ENCODE measurements at regions not wholly inside any gene's neighbourhood (a gene's known extent, or its start where the extent isn't known, plus 50 kb on each side); places are given as distances from the start of the nearest gene placed in this dataset.

DNA sequence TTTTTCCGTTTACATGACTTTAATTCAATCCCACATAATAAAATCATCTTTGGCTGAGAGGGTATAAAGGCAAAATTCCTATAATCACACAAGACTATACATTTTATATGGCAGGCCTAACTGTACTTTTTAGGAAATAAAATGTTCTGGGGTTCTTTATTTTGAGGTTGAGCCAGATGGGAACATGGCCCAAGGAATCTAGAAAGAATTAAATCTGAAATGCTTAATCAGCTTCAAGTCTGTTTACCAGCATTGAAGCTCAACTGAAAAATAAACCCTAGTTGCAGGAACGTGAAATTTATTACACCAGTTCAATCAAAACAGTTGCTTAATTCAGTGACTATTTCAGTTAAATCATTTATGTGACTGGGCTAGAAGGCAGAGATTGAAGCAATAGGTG, 191.0 kb upstream of the BTG1 start:
- intact Hi-C loops (cut with DNase I; ENCODE audit: low total_unique reads), result no loop called here
- no peak overlapping the region for H3K27ac ChIP-seq
- DNase-seq, result no peak
- peaks cover 0 to 4% (median 2%) of the 10 kb centered on the region in 4 donors for H3K4me1 ChIP-seq
- TF ChIP-seq, protein P1, sequence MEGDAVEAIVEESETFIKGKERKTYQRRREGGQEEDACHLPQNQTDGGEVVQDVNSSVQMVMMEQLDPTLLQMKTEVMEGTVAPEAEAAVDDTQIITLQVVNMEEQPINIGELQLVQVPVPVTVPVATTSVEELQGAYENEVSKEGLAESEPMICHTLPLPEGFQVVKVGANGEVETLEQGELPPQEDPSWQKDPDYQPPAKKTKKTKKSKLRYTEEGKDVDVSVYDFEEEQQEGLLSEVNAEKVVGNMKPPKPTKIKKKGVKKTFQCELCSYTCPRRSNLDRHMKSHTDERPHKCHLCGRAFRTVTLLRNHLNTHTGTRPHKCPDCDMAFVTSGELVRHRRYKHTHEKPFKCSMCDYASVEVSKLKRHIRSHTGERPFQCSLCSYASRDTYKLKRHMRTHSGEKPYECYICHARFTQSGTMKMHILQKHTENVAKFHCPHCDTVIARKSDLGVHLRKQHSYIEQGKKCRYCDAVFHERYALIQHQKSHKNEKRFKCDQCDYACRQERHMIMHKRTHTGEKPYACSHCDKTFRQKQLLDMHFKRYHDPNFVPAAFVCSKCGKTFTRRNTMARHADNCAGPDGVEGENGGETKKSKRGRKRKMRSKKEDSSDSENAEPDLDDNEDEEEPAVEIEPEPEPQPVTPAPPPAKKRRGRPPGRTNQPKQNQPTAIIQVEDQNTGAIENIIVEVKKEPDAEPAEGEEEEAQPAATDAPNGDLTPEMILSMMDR (IDR thresholded peaks at IDR 0.05), result no peak
- H3K36me3 ChIP-seq, result no peaks in the 10 kb centered on the region
- H3K9me3 ChIP-seq, result no peaks in the 10 kb centered on the region
- H3K4me3 ChIP-seq, result no peak overlapping the region
- H3K27me3 ChIP-seq, result no peaks in the 10 kb centered on the region

DNA sequence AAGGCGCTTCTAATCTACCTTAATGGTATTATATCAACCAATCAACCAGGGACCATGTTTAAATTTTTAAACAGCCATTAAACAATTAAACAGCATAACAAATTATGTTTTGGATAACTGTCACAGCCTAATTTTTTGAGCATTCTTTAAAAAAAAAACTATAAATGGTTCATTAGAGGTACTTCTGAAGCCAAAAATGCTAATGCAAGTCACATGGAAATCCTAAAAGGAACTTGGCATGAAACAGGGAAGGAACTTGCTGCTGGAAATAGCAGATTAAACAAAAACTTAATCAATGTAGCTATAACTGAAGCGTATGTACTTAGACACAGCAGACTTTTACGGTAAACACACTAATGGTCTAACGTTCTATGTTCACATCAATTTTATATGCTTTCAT, 190.2 kb upstream of the BTG1 start:
- Histone ChIP-seq H3K36me3 (no peaks in the 10 kb centered on the region), H3K27ac (no peak overlapping the region), H3K4me3 (no peak overlapping the region), H3K9me3 (no peaks in the 10 kb centered on the region), H3K4me1 (peaks cover 0 to 4% (median 2%) of the 10 kb centered on the region in 4 donors), H3K27me3 (no peaks in the 10 kb centered on the region)
- TF ChIP-seq, protein P1 (IDR thresholded peaks at IDR 0.05), result no peak
- no peak for DNase-seq
- intact Hi-C loops (cut with DNase I; ENCODE audit: low total_unique reads), result no loop called here

DNA sequence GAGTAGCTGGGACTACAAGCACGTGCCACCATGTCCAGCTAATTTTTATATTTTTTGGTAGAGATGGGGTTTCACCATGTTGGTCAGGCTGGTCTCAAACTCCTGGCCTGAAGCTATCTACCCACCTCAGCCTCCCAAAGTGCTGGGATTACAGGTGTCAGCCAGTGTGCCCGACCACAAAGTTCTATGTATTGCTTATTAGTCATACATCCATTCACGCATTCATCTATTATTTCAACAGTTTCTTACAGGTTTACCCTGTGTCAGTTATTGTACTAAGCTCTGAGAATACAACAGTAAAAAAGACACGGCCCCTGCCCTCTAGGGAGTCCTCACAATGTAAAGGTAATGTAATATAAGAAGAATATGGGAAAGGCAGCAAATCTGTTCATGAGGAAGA, 188.9 kb upstream of the BTG1 start:
- H3K4me1 ChIP-seq, result peaks cover 0 to 4% (median 2%) of the 10 kb centered on the region in 4 donors
- intact Hi-C loops (cut with DNase I; ENCODE audit: low total_unique reads), result no loop called here
- no peaks in the 10 kb centered on the region for H3K9me3 ChIP-seq
- H3K36me3 ChIP-seq, result no peaks in the 10 kb centered on the region
- no peak overlapping the region for H3K4me3 ChIP-seq
- no peak overlapping the region for H3K27ac ChIP-seq
- TF ChIP-seq, protein P1 (IDR thresholded peaks at IDR 0.05), result no peak
- H3K27me3 ChIP-seq, result no peaks in the 10 kb centered on the region
- no peak for DNase-seq

DNA sequence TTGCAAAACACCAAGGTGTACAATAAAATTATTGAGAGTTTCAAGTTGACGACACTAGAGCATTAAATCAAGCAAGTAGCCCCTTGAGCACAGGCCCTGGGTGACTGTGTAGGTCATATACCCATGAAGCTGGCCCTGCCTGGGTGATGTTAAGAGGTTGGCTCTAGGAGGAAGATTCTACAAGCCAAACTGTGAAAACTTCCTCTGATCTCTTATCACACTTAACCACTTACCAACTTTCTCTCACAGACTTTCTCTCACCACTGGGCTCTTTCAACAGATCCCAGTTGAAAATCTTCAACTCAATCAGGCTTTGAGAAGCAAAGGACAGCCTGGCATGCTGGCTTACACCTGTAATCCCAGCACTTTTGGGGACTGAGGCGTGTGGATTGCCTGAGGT, 186.9 kb upstream of the BTG1 start:
- intact Hi-C loops (cut with DNase I; ENCODE audit: low total_unique reads), result no loop called here
- H3K4me1 ChIP-seq, result no peaks in the 10 kb centered on the region
- no peak for DNase-seq
- no peaks in the 10 kb centered on the region for H3K9me3 ChIP-seq
- H3K4me3 ChIP-seq, result no peak overlapping the region
- H3K27ac ChIP-seq, result no peak overlapping the region
- no peaks in the 10 kb centered on the region for H3K27me3 ChIP-seq
- no peaks in the 10 kb centered on the region for H3K36me3 ChIP-seq
- TF ChIP-seq, protein P1 (IDR thresholded peaks at IDR 0.05), result no peak

DNA sequence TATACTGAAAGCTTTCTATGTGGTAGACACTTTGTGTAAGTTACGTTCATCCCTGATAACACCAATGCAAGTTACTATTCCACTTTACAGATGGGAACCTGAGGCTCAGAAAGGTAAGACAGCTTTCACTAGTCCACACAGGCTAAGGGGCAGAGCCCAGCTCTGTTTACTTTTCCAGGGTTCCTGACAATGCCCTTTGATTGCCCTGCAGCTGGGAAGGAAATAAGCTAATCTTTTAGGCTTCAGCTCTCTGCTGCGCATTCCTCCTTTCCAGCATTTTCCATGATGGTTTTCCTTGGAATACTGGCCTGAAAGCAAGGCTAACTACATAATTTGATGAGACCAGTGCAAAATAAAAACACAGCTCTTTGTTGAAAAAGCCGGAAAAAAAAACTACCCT, 185.7 kb upstream of the BTG1 start:
- no peak overlapping the region for H3K27ac ChIP-seq
- TF ChIP-seq, protein P1 (IDR thresholded peaks at IDR 0.05), result no peak
- H3K27me3 ChIP-seq, result no peaks in the 10 kb centered on the region
- intact Hi-C loops (cut with DNase I; ENCODE audit: low total_unique reads), result no loop called here
- no peaks in the 10 kb centered on the region for H3K9me3 ChIP-seq
- no peaks in the 10 kb centered on the region for H3K4me1 ChIP-seq
- DNase-seq, result no peak
- no peak overlapping the region for H3K4me3 ChIP-seq
- H3K36me3 ChIP-seq, result no peaks in the 10 kb centered on the region

DNA sequence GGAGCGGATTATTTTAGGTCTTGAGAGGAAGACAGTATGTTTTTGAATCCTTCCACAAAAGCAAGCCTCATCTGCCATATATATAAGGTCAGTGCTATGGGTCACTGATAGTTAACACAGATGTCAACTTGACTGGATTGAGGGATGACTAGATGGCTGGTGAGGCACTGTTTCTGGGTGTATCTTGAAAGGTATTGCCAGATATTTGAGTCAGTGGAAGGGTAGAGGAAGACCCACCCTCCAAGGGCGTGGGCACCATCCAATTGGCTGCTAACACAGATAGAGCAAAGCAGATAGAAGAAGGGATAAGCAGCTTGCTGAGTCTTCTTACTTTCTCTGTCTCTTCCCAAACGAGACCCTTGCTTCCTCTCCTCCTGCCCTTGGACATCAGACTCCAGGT, 185.0 kb upstream of the BTG1 start:
- Histone ChIP-seq H3K27me3 (no peaks in the 10 kb centered on the region), H3K4me3 (no peak overlapping the region), H3K36me3 (no peaks in the 10 kb centered on the region), H3K9me3 (no peaks in the 10 kb centered on the region), H3K4me1 (no peaks in the 10 kb centered on the region), H3K27ac (no peak overlapping the region)
- DNase-seq, result no peak
- intact Hi-C loops (cut with DNase I; ENCODE audit: low total_unique reads), result no loop called here
- TF ChIP-seq, protein P1 (IDR thresholded peaks at IDR 0.05), result no peak
